CD4-positive, alpha-beta T cell (primary cell): ENCODE measurements at regions not wholly inside any gene's neighbourhood (a gene's known extent, or its start where the extent isn't known, plus 50 kb on each side); places are given as distances from the start of the nearest gene placed in this dataset.

Experiments
- ATAC-seq: fragments of 200-7000 bp; cut with Tn5 transposase; one replicate; pipeline ENCODE4 v1.10.0; 2022; ENCODE audit warnings: mild to moderate bottlenecking; ENCODE audit not compliant: poor library complexity
- CTCF ChIA-PET: fragments of 350-600 bp; sonication (Branson Sonifier 250); formaldehyde crosslinking; loops from one replicate; lab custom pipeline; 2021; ENCODE audit warnings: antibody characterized with exemption, inconsistent platforms; lab: Charles Lee
- POLR2A ChIA-PET: fragments of 350-600 bp; sonication (Branson Sonifier 250); formaldehyde crosslinking; loops from one replicate; lab custom pipeline; 2021; ENCODE audit warnings: antibody characterized with exemption, inconsistent platforms; lab: Charles Lee
- DNase-seq, 14 experiments: peaks; one replicate each; pipeline ENCODE4 v3.0.0-alpha.2; 2013 to 2020; ENCODE audit warnings: mixed read lengths in 2 of 14
- H3K27ac ChIP-seq, 2 donors: one replicate each; pipeline versions ENCODE4 v1.5.1 to v1.7.0; 2013; ENCODE audit warnings: low read length in 2 of 2, low read depth in 1 of 2, mild to moderate bottlenecking in 1 of 2
- H3K27me3 ChIP-seq, 2 experiments: 1 replicate in 1 of 2; 2 replicates in 1 of 2; pipeline versions ENCODE4 v1.6.1 to v1.7.0; 2013; ENCODE audit warnings: low read length in 2 of 2, control low read depth in 1 of 2, mild to moderate bottlenecking in 1 of 2, moderate library complexity in 1 of 2; ENCODE audit not compliant: insufficient read depth in 2 of 2, control insufficient read depth in 1 of 2
- H3K36me3 ChIP-seq: one replicate; pipeline ENCODE4 v1.6.1; 2013; ENCODE audit warnings: low read length, control low read depth; ENCODE audit not compliant: insufficient read depth
- H3K4me1 ChIP-seq: one replicate; pipeline ENCODE4 v1.6.1; 2013; ENCODE audit warnings: low read length, control low read depth; ENCODE audit not compliant: insufficient read depth
- H3K4me3 ChIP-seq: one replicate; pipeline ENCODE4 v1.5.1; 2013; ENCODE audit warnings: mild to moderate bottlenecking, low read length, moderate library complexity
- H3K9me3 ChIP-seq, 2 experiments: 1 replicate in 1 of 2; 2 replicates in 1 of 2; pipeline versions ENCODE4 v1.6.1 to v1.7.0; 2013; ENCODE audit warnings: low read length in 2 of 2, mild to moderate bottlenecking in 2 of 2, control low read depth in 1 of 2, moderate library complexity in 1 of 2; ENCODE audit not compliant: control insufficient read depth in 1 of 2, insufficient read depth in 1 of 2
- H3K27ac Mint-ChIP-seq: one replicate; pipeline ENCODE4 v1.8.0; 2020; ENCODE audit warnings: mixed read lengths
- H3K27me3 Mint-ChIP-seq: one replicate; pipeline ENCODE4 v1.8.0; 2021; ENCODE audit warnings: mixed read lengths
- H3K36me3 Mint-ChIP-seq: one replicate; pipeline ENCODE4 v1.8.0; 2021; ENCODE audit warnings: low read depth, mixed read lengths
- H3K4me1 Mint-ChIP-seq: one replicate; pipeline ENCODE4 v1.8.0; 2021; ENCODE audit warnings: low read depth, mixed read lengths
- H3K4me3 Mint-ChIP-seq: one replicate; pipeline ENCODE4 v1.8.0; 2020; ENCODE audit warnings: mild to moderate bottlenecking, mixed read lengths
- H3K9me3 Mint-ChIP-seq: one replicate; pipeline ENCODE4 v1.8.0; 2020; ENCODE audit warnings: mixed read lengths
- intact Hi-C, 2 experiments: fragments of 100-400 bp; cut with DNase I in 1 of 2; cut with micrococcal nuclease in 1 of 2; formaldehyde crosslinking; loops; one replicate each; pipeline versions ENCODE4 v1.15.1 to v1.9.0; 2023 to 2025; cut with DNase I, micrococcal nuclease
- TF ChIP-seq, protein P1 (sequence below): fragments of 200-600 bp; IDR thresholded peaks from one replicate; pipeline ENCODE4 v1.8.0; 2022; ENCODE audit warnings: antibody characterized with exemption, mild to moderate bottlenecking

DNA sequence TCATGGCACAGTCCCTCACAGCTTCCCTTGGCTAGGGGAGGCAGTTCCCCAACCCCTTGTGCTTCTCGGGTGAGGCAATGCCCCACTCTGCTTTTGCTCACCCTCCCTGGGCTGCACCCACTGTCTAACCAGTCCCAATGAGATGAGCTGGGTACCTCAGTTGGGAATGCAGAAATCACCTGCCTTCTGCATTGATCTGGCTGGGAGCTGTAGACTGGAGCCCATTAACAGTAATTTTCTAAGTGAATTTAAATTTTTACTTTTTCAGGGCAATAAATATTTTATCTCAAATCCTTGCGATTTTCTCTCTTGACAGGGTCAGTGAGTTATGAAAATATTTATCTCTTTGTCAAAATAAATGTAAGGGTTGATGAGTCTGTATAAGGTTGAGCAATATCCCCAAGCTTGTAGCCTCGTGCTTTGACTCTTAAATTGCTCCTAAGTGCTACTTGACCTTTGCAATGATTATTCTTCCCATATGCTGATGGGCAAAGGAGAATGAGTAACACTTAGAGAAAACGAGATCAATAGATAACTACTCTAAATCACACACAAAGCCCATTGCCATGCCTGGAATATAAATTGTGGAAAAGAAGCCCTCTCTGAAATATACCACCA is 82.1 kb upstream of the MOCS2 start:
- Mint-ChIP-seq H3K36me3 (no peaks in the 10 kb centered on the region), H3K4me3 (no peak overlapping the region), H3K27me3 (peaks cover 29% of the 10 kb centered on the region), H3K4me1 (no peaks in the 10 kb centered on the region), H3K9me3 (peaks cover 4% of the 10 kb centered on the region), H3K27ac (no peak overlapping the region)
- Histone ChIP-seq H3K4me3 (no peak overlapping the region), H3K36me3 (no peaks in the 10 kb centered on the region), H3K9me3 (no peaks in the 10 kb centered on the region), H3K27me3 (no peaks in the 10 kb centered on the region), H3K4me1 (no peaks in the 10 kb centered on the region), H3K27ac (no peak overlapping the region)
- ATAC-seq, result no peak
- POLR2A ChIA-PET, result no interaction called here
- DNase-seq, result no peak
- CTCF ChIA-PET, result no interaction called here
- intact Hi-C loops, result no loop called here
- TF ChIP-seq, protein P1, sequence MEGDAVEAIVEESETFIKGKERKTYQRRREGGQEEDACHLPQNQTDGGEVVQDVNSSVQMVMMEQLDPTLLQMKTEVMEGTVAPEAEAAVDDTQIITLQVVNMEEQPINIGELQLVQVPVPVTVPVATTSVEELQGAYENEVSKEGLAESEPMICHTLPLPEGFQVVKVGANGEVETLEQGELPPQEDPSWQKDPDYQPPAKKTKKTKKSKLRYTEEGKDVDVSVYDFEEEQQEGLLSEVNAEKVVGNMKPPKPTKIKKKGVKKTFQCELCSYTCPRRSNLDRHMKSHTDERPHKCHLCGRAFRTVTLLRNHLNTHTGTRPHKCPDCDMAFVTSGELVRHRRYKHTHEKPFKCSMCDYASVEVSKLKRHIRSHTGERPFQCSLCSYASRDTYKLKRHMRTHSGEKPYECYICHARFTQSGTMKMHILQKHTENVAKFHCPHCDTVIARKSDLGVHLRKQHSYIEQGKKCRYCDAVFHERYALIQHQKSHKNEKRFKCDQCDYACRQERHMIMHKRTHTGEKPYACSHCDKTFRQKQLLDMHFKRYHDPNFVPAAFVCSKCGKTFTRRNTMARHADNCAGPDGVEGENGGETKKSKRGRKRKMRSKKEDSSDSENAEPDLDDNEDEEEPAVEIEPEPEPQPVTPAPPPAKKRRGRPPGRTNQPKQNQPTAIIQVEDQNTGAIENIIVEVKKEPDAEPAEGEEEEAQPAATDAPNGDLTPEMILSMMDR, result no peak

DNA sequence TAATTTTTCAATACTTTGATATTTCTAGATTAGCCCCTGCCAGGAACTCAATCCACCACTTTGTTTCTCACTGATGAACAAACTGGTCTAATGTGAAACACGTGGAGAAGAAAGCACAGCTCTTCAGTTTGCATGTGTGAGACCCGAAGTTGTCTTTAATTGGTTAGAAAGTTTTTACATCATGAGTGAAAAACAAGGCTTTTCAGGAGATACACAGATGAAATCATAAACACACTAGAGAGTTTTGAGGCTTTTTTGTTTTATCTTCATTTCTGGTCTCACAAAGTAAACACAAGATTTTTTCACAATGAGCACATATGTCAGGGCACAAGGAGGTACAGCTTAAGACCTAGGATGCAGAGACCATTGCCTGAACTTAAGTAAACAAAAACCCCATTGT is 84.5 kb upstream of the MOCS2 start:
- DNase-seq (no peak), ATAC-seq (no peak)
- no peaks in the 10 kb centered on the region for H3K27me3 ChIP-seq
- no peaks in the 10 kb centered on the region for H3K4me1 Mint-ChIP-seq
- no peaks in the 10 kb centered on the region for H3K9me3 ChIP-seq
- H3K4me1 ChIP-seq, result no peaks in the 10 kb centered on the region
- no peak overlapping the region for H3K4me3 ChIP-seq
- H3K27me3 Mint-ChIP-seq, result peaks cover 36% of the 10 kb centered on the region
- no peak overlapping the region for H3K27ac ChIP-seq
- no peaks in the 10 kb centered on the region for H3K36me3 ChIP-seq
- intact Hi-C loops, result no loop called here
- no peaks in the 10 kb centered on the region for H3K36me3 Mint-ChIP-seq
- no peak overlapping the region for H3K4me3 Mint-ChIP-seq
- TF ChIP-seq, protein P1, result no peak
- ChIA-PET POLR2A (no interaction called here), CTCF (no interaction called here)
- H3K27ac Mint-ChIP-seq, result no peak overlapping the region
- peaks cover 2% of the 10 kb centered on the region for H3K9me3 Mint-ChIP-seq

DNA sequence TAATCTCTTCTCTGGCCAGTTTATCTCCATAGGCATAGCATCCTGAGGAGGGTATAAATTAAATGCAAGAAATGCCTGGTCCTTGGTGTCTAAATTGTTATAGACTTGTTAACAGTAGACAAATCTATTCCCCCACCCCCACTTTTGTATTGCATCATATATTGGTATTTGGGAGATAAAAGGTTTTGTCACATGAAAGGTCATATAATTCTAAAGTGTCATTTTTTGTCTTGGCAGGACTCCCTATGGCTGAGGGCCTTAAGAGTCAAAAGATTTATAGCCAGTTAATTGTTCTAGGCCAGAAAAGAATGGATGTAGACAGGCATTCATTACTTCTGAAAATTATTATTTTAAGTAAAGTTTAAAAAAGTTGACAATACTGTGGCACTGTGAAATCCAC is 90.3 kb upstream of the MOCS2 start:
- intact Hi-C loops, result no loop called here
- TF ChIP-seq, protein P1, result no peak
- no peaks in the 10 kb centered on the region for H3K4me1 Mint-ChIP-seq

More for the DNA sequence above, 90.3 kb upstream of the MOCS2 start:
- H3K36me3 Mint-ChIP-seq, result no peaks in the 10 kb centered on the region
- ChIA-PET CTCF (no interaction called here), POLR2A (no interaction called here)
- Histone ChIP-seq H3K27ac (no peak overlapping the region), H3K27me3 (no peaks in the 10 kb centered on the region), H3K9me3 (no peaks in the 10 kb centered on the region), H3K4me3 (no peak overlapping the region), H3K4me1 (no peaks in the 10 kb centered on the region), H3K36me3 (no peaks in the 10 kb centered on the region)
- H3K27me3 Mint-ChIP-seq, result peaks cover 17% of the 10 kb centered on the region
- ATAC-seq (no peak), DNase-seq (no peak)
- no peaks in the 10 kb centered on the region for H3K9me3 Mint-ChIP-seq
- H3K27ac Mint-ChIP-seq, result no peak overlapping the region
- no peak overlapping the region for H3K4me3 Mint-ChIP-seq
